HepG2 (cell line): ENCODE measurements at regions not wholly inside any gene's neighbourhood (a gene's known extent, or its start where the extent isn't known, plus 50 kb on each side); places are given as distances from the start of the nearest gene placed in this dataset.
A peak's percentile ranks its signal among the peaks of the same experiment; 100 is the strongest.

Experiments used
- EEA1 ChIP-seq: sonication (generic); formaldehyde crosslinking; IDR thresholded peaks from 2 replicates; pipeline ENCODE4 v1.5.1; 2020; ENCODE audit warnings: mild to moderate bottlenecking, missing genetic modification reagents, borderline replicate concordance
- GABPA ChIP-seq, 2 experiments: IDR thresholded peaks; 2 replicates each; pipeline ENCODE4 v1.6.1; 2011 to 2016; ENCODE audit warnings: low read depth in 2 of 2, low read length in 1 of 2, missing biosample characterization in 1 of 2, missing genetic modification characterization in 1 of 2
- GTF3A ChIP-seq: sonication (generic); formaldehyde crosslinking; conservative IDR thresholded peaks from 2 replicates; pipeline ENCODE4 v1.4.0; 2020; ENCODE audit warnings: mild to moderate bottlenecking, missing genetic modification reagents
- HHEX ChIP-seq: IDR thresholded peaks from 2 replicates; pipeline ENCODE4 v1.6.1; 2016; ENCODE audit warnings: control low read depth
- NFE2L2 ChIP-seq: fragments of 150-350 bp; IDR thresholded peaks from 2 replicates; pipeline ENCODE4 v1.6.1; 2014; ENCODE audit warnings: low read length
- TP53 ChIP-seq: sonication (generic); formaldehyde crosslinking; conservative IDR thresholded peaks from 2 replicates; pipeline ENCODE4 v1.4.0; 2020; ENCODE audit warnings: missing genetic modification reagents
- ZFYVE20 ChIP-seq: sonication (generic); formaldehyde crosslinking; IDR thresholded peaks from 2 replicates; pipeline ENCODE4 v1.8.0; 2023; ENCODE audit warnings: low read depth, mild to moderate bottlenecking, moderate library complexity, missing genetic modification reagents, borderline replicate concordance
- ZNF274 ChIP-seq: sonication (generic); formaldehyde crosslinking; IDR thresholded peaks from 2 replicates; pipeline ENCODE4 v1.5.1; 2020; ENCODE audit warnings: mild to moderate bottlenecking, missing genetic modification reagents
- ZNF296 ChIP-seq: sonication (generic); formaldehyde crosslinking; conservative IDR thresholded peaks from 2 replicates; pipeline ENCODE4 v1.5.0; 2020; ENCODE audit warnings: mild to moderate bottlenecking, missing genetic modification reagents
- ZNF709 ChIP-seq: sonication (generic); formaldehyde crosslinking; IDR thresholded peaks from 2 replicates; pipeline ENCODE4 v1.5.0; 2020; ENCODE audit warnings: mild to moderate bottlenecking, missing genetic modification reagents
- ZNF773 ChIP-seq: sonication (generic); formaldehyde crosslinking; IDR thresholded peaks from 2 replicates; pipeline ENCODE4 v1.4.0; 2020; ENCODE audit warnings: missing genetic modification reagents, borderline replicate concordance
- TF ChIP-seq, protein P1 (sequence below): sonication (generic); formaldehyde crosslinking; IDR thresholded peaks from 2 replicates; pipeline ENCODE4 v1.5.0; 2020; ENCODE audit warnings: missing genetic modification reagents, mild to moderate bottlenecking, borderline replicate concordance
- TF ChIP-seq, protein P2 (sequence below): sonication (generic); formaldehyde crosslinking; IDR thresholded peaks from 2 replicates; pipeline ENCODE4 v1.4.0; 2020; ENCODE audit warnings: mild to moderate bottlenecking, low read depth, missing genetic modification reagents
- TF ChIP-seq, protein P3 (sequence below), 2 experiments: IDR thresholded peaks; 2 replicates each; pipeline ENCODE4 v1.6.1; 2011 to 2012; ENCODE audit warnings: low read length in 2 of 2, borderline replicate concordance in 1 of 2, low read depth in 1 of 2, mild to moderate bottlenecking in 1 of 2, moderate library complexity in 1 of 2
- TF ChIP-seq, protein P4 (sequence below): sonication (generic); formaldehyde crosslinking; IDR thresholded peaks from 2 replicates; pipeline ENCODE4 v1.4.0; 2020; ENCODE audit warnings: missing genetic modification reagents, borderline replicate concordance
- TF ChIP-seq, protein P5 (sequence below): sonication (generic); formaldehyde crosslinking; IDR thresholded peaks from 2 replicates; pipeline ENCODE4 v1.5.1; 2020; ENCODE audit warnings: mild to moderate bottlenecking, missing genetic modification reagents, borderline replicate concordance

DNA sequence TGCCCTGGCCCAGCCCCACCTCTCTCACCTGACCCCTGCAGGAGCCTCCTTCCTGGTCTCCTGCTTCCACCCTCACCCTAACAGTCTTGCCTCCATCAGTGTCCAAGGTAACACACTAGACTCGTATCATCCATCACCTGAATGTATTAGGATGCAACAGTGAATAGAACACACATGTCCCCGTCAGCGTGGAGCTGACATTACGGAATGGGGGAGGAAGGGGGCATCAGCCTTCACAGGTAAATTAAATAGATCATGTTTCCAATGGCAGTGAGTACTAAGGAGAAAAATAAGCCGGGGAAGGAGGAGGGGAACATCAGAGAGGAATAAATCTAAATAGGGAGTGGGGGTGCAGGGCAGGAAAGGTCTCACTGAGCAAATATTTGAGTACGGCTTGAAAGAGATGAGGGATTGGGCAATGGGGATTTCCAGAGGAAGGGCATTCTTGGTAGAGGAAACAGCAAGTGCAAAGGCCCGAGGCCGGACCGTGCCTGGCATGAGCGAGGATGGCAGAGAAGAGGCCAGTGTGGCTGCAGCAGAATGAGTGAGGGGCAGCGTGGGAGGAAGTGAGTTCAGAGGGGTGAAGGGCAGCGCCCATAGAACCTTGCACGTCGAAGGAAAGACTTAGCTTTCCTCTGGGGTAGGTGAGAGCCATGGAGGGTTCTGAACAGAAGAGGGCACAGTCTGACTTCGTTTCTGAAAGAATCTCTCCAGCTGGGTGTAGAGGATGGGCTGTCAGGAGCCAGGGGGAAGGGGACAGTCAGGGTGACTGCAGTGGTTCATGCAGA lies 110.1 kb upstream of the PTPN1 start (continued):
- no peak for TF ChIP-seq ZNF773 (CRISPR knock-in tag)
- TF ChIP-seq NFE2L2, result no peak
- peak; percentile 99 for TF ChIP-seq GTF3A (CRISPR knock-in tag)
- TF ChIP-seq, protein P1, sequence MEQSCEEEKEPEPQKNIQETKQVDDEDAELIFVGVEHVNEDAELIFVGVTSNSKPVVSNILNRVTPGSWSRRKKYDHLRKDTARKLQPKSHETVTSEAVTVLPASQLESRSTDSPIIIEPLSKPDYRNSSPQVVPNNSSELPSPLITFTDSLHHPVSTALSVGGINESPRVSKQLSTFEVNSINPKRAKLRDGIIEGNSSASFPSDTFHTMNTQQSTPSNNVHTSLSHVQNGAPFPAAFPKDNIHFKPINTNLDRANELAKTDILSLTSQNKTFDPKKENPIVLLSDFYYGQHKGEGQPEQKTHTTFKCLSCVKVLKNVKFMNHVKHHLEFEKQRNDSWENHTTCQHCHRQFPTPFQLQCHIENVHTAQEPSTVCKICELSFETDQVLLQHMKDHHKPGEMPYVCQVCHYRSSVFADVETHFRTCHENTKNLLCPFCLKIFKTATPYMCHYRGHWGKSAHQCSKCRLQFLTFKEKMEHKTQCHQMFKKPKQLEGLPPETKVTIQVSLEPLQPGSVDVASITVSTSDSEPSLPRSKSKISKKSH (CRISPR knock-in tag), result no peak; the same call in none of the 2 replicates
- TF ChIP-seq ZFYVE20 (CRISPR knock-in tag), result 0 out of 2 replicates have a peak, but pooled peaks have one; percentile 63
- no peak for TF ChIP-seq TP53 (CRISPR knock-in tag)
- no peak for TF ChIP-seq EEA1
- peak; percentile 86; the same call in 1 of the 2 replicates for TF ChIP-seq ZNF296 (CRISPR knock-in tag)
- TF ChIP-seq, protein P2, sequence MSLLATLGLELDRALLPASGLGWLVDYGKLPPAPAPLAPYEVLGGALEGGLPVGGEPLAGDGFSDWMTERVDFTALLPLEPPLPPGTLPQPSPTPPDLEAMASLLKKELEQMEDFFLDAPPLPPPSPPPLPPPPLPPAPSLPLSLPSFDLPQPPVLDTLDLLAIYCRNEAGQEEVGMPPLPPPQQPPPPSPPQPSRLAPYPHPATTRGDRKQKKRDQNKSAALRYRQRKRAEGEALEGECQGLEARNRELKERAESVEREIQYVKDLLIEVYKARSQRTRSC, result 0 out of 2 replicates have a peak, but pooled peaks have one; percentile 57
- no peak for TF ChIP-seq GABPA (IDR thresholded peaks at IDR 0.05; ENCODE audit: low read depth, low read length)
- peak; percentile 61; the same call in 1 of the 2 replicates for TF ChIP-seq GABPA (CRISPR knock-in tag; IDR thresholded peaks at IDR 0.05; ENCODE audit: low read depth)
- TF ChIP-seq, protein P3, sequence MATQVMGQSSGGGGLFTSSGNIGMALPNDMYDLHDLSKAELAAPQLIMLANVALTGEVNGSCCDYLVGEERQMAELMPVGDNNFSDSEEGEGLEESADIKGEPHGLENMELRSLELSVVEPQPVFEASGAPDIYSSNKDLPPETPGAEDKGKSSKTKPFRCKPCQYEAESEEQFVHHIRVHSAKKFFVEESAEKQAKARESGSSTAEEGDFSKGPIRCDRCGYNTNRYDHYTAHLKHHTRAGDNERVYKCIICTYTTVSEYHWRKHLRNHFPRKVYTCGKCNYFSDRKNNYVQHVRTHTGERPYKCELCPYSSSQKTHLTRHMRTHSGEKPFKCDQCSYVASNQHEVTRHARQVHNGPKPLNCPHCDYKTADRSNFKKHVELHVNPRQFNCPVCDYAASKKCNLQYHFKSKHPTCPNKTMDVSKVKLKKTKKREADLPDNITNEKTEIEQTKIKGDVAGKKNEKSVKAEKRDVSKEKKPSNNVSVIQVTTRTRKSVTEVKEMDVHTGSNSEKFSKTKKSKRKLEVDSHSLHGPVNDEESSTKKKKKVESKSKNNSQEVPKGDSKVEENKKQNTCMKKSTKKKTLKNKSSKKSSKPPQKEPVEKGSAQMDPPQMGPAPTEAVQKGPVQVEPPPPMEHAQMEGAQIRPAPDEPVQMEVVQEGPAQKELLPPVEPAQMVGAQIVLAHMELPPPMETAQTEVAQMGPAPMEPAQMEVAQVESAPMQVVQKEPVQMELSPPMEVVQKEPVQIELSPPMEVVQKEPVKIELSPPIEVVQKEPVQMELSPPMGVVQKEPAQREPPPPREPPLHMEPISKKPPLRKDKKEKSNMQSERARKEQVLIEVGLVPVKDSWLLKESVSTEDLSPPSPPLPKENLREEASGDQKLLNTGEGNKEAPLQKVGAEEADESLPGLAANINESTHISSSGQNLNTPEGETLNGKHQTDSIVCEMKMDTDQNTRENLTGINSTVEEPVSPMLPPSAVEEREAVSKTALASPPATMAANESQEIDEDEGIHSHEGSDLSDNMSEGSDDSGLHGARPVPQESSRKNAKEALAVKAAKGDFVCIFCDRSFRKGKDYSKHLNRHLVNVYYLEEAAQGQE (IDR thresholded peaks at IDR 0.05; ENCODE audit: borderline replicate concordance in 1 of 2, low read depth in 1 of 2, low read length in 2 of 2), result peak in 1 of 2 experiments; percentile 84; a peak in 2 of 4 replicates
- TF ChIP-seq, protein P4, sequence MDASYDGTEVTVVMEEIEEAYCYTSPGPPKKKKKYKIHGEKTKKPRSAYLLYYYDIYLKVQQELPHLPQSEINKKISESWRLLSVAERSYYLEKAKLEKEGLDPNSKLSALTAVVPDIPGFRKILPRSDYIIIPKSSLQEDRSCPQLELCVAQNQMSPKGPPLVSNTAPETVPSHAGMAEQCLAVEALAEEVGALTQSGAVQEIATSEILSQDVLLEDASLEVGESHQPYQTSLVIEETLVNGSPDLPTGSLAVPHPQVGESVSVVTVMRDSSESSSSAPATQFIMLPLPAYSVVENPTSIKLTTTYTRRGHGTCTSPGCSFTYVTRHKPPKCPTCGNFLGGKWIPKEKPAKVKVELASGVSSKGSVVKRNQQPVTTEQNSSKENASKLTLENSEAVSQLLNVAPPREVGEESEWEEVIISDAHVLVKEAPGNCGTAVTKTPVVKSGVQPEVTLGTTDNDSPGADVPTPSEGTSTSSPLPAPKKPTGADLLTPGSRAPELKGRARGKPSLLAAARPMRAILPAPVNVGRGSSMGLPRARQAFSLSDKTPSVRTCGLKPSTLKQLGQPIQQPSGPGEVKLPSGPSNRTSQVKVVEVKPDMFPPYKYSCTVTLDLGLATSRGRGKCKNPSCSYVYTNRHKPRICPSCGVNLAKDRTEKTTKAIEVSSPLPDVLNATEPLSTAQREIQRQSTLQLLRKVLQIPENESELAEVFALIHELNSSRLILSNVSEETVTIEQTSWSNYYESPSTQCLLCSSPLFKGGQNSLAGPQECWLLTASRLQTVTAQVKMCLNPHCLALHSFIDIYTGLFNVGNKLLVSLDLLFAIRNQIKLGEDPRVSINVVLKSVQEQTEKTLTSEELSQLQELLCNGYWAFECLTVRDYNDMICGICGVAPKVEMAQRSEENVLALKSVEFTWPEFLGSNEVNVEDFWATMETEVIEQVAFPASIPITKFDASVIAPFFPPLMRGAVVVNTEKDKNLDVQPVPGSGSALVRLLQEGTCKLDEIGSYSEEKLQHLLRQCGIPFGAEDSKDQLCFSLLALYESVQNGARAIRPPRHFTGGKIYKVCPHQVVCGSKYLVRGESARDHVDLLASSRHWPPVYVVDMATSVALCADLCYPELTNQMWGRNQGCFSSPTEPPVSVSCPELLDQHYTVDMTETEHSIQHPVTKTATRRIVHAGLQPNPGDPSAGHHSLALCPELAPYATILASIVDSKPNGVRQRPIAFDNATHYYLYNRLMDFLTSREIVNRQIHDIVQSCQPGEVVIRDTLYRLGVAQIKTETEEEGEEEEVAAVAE (CRISPR knock-in tag), result peak; percentile 81
- TF ChIP-seq HHEX (CRISPR knock-in tag), result peak; percentile 87
- TF ChIP-seq, protein P5, sequence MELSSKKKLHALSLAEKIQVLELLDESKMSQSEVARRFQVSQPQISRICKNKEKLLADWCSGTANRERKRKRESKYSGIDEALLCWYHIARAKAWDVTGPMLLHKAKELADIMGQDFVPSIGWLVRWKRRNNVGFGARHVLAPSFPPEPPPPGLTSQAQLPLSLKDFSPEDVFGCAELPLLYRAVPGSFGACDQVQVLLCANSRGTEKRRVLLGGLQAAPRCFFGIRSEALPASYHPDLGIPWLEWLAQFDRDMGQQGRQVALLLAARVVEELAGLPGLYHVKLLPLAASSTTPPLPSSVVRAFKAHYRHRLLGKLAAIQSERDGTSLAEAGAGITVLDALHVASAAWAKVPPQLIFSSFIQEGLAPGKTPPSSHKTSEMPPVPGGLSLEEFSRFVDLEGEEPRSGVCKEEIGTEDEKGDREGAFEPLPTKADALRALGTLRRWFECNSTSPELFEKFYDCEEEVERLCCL (CRISPR knock-in tag), result no peak; the same call in none of the 2 replicates
- TF ChIP-seq ZNF709, result peak; percentile 59; the same call in 1 of the 2 replicates
- TF ChIP-seq ZNF274 (CRISPR knock-in tag), result peak; percentile 88
